ENCODE measurements at regions not wholly inside any gene's neighbourhood (a gene's known extent, or its start where the extent isn't known, plus 50 kb on each side); places are given as distances from the start of the nearest gene placed in this dataset.

- TF ChIP-seq, protein P1, sequence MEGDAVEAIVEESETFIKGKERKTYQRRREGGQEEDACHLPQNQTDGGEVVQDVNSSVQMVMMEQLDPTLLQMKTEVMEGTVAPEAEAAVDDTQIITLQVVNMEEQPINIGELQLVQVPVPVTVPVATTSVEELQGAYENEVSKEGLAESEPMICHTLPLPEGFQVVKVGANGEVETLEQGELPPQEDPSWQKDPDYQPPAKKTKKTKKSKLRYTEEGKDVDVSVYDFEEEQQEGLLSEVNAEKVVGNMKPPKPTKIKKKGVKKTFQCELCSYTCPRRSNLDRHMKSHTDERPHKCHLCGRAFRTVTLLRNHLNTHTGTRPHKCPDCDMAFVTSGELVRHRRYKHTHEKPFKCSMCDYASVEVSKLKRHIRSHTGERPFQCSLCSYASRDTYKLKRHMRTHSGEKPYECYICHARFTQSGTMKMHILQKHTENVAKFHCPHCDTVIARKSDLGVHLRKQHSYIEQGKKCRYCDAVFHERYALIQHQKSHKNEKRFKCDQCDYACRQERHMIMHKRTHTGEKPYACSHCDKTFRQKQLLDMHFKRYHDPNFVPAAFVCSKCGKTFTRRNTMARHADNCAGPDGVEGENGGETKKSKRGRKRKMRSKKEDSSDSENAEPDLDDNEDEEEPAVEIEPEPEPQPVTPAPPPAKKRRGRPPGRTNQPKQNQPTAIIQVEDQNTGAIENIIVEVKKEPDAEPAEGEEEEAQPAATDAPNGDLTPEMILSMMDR (optimal IDR thresholded peaks at IDR 0.05 in 1 of 3, IDR thresholded peaks at IDR 0.05 in 1 of 3, conservative IDR thresholded peaks at IDR 0.05 in 1 of 3; ENCODE audit: extremely low read depth in 1 of 3, insufficient read depth in 2 of 3, low read length in 3 of 3) = no peak
- TF ChIP-seq EZH2 (IDR thresholded peaks at IDR 0.05; ENCODE audit: low read length) = no peak
Observed at GRCh38 chr4:174403177-174403543, 119.1 kb downstream of the HPGD start.
